Karpas-422 (cell line): ENCODE measurements at regions not wholly inside any gene's neighbourhood (a gene's known extent, or its start where the extent isn't known, plus 50 kb on each side); places are given as distances from the start of the nearest gene placed in this dataset.
A peak's percentile ranks its signal among the peaks of the same experiment; 100 is the strongest.

ENCODE experiments used
- DNase-seq: peaks from one replicate; pipeline ENCODE4 v3.0.0-alpha.2; 2015
- H2AFZ ChIP-seq: fragments of 200-600 bp; sonication (generic); 2 replicates; pipeline ENCODE4 v1.6.1; 2014; ENCODE audit warnings: antibody characterized with exemption, low read length, mixed read lengths
- H3K27ac ChIP-seq: fragments of 200-600 bp; sonication (generic); 2 replicates; pipeline ENCODE4 v1.5.1; 2014; ENCODE audit warnings: mild to moderate bottlenecking, low read length, moderate library complexity
- H3K27me3 ChIP-seq: fragments of 200-600 bp; sonication (generic); 2 replicates; pipeline ENCODE4 v1.6.1; 2014; ENCODE audit warnings: low read length, mixed read lengths
- H3K36me3 ChIP-seq: fragments of 200-600 bp; sonication (generic); 2 replicates; pipeline ENCODE4 v1.6.1; 2014; ENCODE audit warnings: low read length, mixed read lengths; ENCODE audit not compliant: insufficient read depth
- H3K4me1 ChIP-seq: fragments of 200-600 bp; sonication (generic); 2 replicates; pipeline ENCODE4 v1.6.1; 2014; ENCODE audit warnings: mild to moderate bottlenecking, low read length, mixed read lengths
- H3K4me2 ChIP-seq: fragments of 200-600 bp; sonication (generic); 2 replicates; pipeline ENCODE4 v1.6.1; 2014; ENCODE audit warnings: low read length, low read depth, mild to moderate bottlenecking; ENCODE audit not compliant: poor library complexity, severe bottlenecking
- H3K4me3 ChIP-seq: fragments of 200-600 bp; sonication (generic); 2 replicates; pipeline ENCODE4 v1.5.1; 2014; ENCODE audit warnings: mild to moderate bottlenecking, antibody characterized with exemption, low read length, mixed read lengths
- H3K79me2 ChIP-seq: fragments of 200-600 bp; sonication (generic); 2 replicates; pipeline ENCODE4 v1.6.1; 2014; ENCODE audit warnings: mild to moderate bottlenecking, low read length, mixed read lengths
- H3K9ac ChIP-seq: fragments of 200-600 bp; sonication (generic); 2 replicates; pipeline ENCODE4 v1.6.0; 2014; ENCODE audit warnings: low read length
- H3K9me2 ChIP-seq: fragments of 200-600 bp; sonication (generic), shearing (Covaris generic); replicated peaks from 2 replicates; pipeline ENCODE4 v1.6.0; 2014; ENCODE audit warnings: mild to moderate bottlenecking, low read length, moderate library complexity; ENCODE audit not compliant: insufficient read depth
- H3K9me3 ChIP-seq: fragments of 300-700, 200-600 bp; sonication (generic); 2 replicates; pipeline ENCODE4 v1.6.1; 2014; ENCODE audit warnings: low read length, mixed read lengths
- H4K20me1 ChIP-seq: fragments of 200-600 bp; sonication (generic); 2 replicates; pipeline ENCODE4 v1.6.1; 2014; ENCODE audit warnings: mild to moderate bottlenecking, antibody characterized with exemption, low read length, low read depth; ENCODE audit not compliant: insufficient read depth

GRCh38 chr7:46360811-46361210, 439.7 kb upstream of the IGFBP3 start:
- H2AFZ ChIP-seq = no peak overlapping the region
- H3K9me2 ChIP-seq = no peaks in the 10 kb centered on the region
- H3K27me3 ChIP-seq = no peaks in the 10 kb centered on the region
- H3K27ac ChIP-seq = no peak overlapping the region
- no peaks in the 10 kb centered on the region for H4K20me1 ChIP-seq
- H3K4me1 ChIP-seq = no peaks in the 10 kb centered on the region
- H3K36me3 ChIP-seq = no peaks in the 10 kb centered on the region
- H3K9ac ChIP-seq = no peak overlapping the region
- no peak overlapping the region for H3K4me2 ChIP-seq
- no peaks in the 10 kb centered on the region for H3K79me2 ChIP-seq
- H3K4me3 ChIP-seq = no peak overlapping the region
- H3K9me3 ChIP-seq = no peaks in the 10 kb centered on the region
- no peak for DNase-seq

GRCh38 chr7:46360296-46360695, 439.2 kb upstream of the IGFBP3 start:
- no peak overlapping the region for H3K4me3 ChIP-seq
- H3K9ac ChIP-seq = no peak overlapping the region
- H3K4me2 ChIP-seq = no peak overlapping the region
- no peak overlapping the region for H3K27ac ChIP-seq
- no peaks in the 10 kb centered on the region for H4K20me1 ChIP-seq
- H3K4me1 ChIP-seq = no peaks in the 10 kb centered on the region
- H3K27me3 ChIP-seq = no peaks in the 10 kb centered on the region
- no peaks in the 10 kb centered on the region for H3K9me2 ChIP-seq
- DNase-seq = no peak
- no peaks in the 10 kb centered on the region for H3K36me3 ChIP-seq
- no peaks in the 10 kb centered on the region for H3K79me2 ChIP-seq
- H2AFZ ChIP-seq = no peak overlapping the region
- no peaks in the 10 kb centered on the region for H3K9me3 ChIP-seq

- no peaks in the 10 kb centered on the region for H3K36me3 ChIP-seq
- no peaks in the 10 kb centered on the region for H3K27me3 ChIP-seq
- no peak overlapping the region for H3K27ac ChIP-seq
- no peaks in the 10 kb centered on the region for H4K20me1 ChIP-seq
- no peak overlapping the region for H3K4me3 ChIP-seq
- H3K9ac ChIP-seq = no peak overlapping the region
- H3K4me1 ChIP-seq = no peaks in the 10 kb centered on the region
- H3K79me2 ChIP-seq = no peaks in the 10 kb centered on the region
- no peaks in the 10 kb centered on the region for H3K9me2 ChIP-seq
- DNase-seq = no peak
- no peaks in the 10 kb centered on the region for H3K9me3 ChIP-seq
- H3K4me2 ChIP-seq = no peak overlapping the region
- no peak overlapping the region for H2AFZ ChIP-seq
Observed at GRCh38 chr7:46357851-46358250, 436.8 kb upstream of the IGFBP3 start.

- Histone ChIP-seq H3K79me2 (no peaks in the 10 kb centered on the region), H3K4me1 (no peaks in the 10 kb centered on the region), H3K4me3 (no peak overlapping the region), H4K20me1 (no peaks in the 10 kb centered on the region), H2AFZ (no peak overlapping the region), H3K27ac (no peak overlapping the region), H3K27me3 (no peaks in the 10 kb centered on the region), H3K36me3 (no peaks in the 10 kb centered on the region), H3K4me2 (no peak overlapping the region), H3K9me3 (no peaks in the 10 kb centered on the region), H3K9ac (no peak overlapping the region), H3K9me2 (no peaks in the 10 kb centered on the region)
- no peak for DNase-seq
Observed at GRCh38 chr7:46357290-46357689, 436.2 kb upstream of the IGFBP3 start.

- H3K9ac ChIP-seq = no peak overlapping the region
- no peaks in the 10 kb centered on the region for H3K9me3 ChIP-seq
- no peaks in the 10 kb centered on the region for H3K27me3 ChIP-seq
- no peaks in the 10 kb centered on the region for H3K79me2 ChIP-seq
- H4K20me1 ChIP-seq = no peaks in the 10 kb centered on the region
- H3K4me2 ChIP-seq = no peak overlapping the region
- H3K9me2 ChIP-seq = no peaks in the 10 kb centered on the region
- H3K36me3 ChIP-seq = no peaks in the 10 kb centered on the region
- H3K4me3 ChIP-seq = no peak overlapping the region
- no peaks in the 10 kb centered on the region for H3K4me1 ChIP-seq
- no peak overlapping the region for H2AFZ ChIP-seq
- no peak for DNase-seq
- H3K27ac ChIP-seq = no peak overlapping the region
Observed at GRCh38 chr7:46356371-46356770, 435.3 kb upstream of the IGFBP3 start.

GRCh38 chr7:46355331-46355730, 434.3 kb upstream of the IGFBP3 start:
- Histone ChIP-seq H3K9me2 (no peaks in the 10 kb centered on the region), H3K9ac (no peak overlapping the region), H2AFZ (no peak overlapping the region), H3K4me3 (no peak overlapping the region), H3K4me1 (no peaks in the 10 kb centered on the region), H3K9me3 (no peaks in the 10 kb centered on the region), H3K4me2 (no peak overlapping the region), H3K27ac (no peak overlapping the region), H4K20me1 (no peaks in the 10 kb centered on the region), H3K27me3 (no peaks in the 10 kb centered on the region), H3K79me2 (no peaks in the 10 kb centered on the region), H3K36me3 (no peaks in the 10 kb centered on the region)
- no peak for DNase-seq

GRCh38 chr7:46352004-46352954, 431.2 kb upstream of the IGFBP3 start:
- Histone ChIP-seq H3K4me2 (no peak overlapping the region), H2AFZ (no peak overlapping the region), H3K9me3 (no peaks in the 10 kb centered on the region), H3K9ac (no peak overlapping the region), H3K79me2 (no peaks in the 10 kb centered on the region), H3K4me3 (no peak overlapping the region), H3K27me3 (no peaks in the 10 kb centered on the region), H3K4me1 (no peaks in the 10 kb centered on the region), H3K9me2 (no peaks in the 10 kb centered on the region), H3K27ac (no peak overlapping the region), H4K20me1 (no peaks in the 10 kb centered on the region), H3K36me3 (no peaks in the 10 kb centered on the region)
- DNase-seq = peak; percentile 81

GRCh38 chr7:46349490-46349889, 428.4 kb upstream of the IGFBP3 start:
- Histone ChIP-seq H3K4me3 (no peak overlapping the region), H3K27me3 (no peaks in the 10 kb centered on the region)
- DNase-seq = no peak

More at GRCh38 chr7:46349490-46349889, 428.4 kb upstream of the IGFBP3 start:
- Histone ChIP-seq H4K20me1 (no peaks in the 10 kb centered on the region), H3K9me3 (no peaks in the 10 kb centered on the region), H3K27ac (no peak overlapping the region), H3K9ac (no peak overlapping the region), H2AFZ (no peak overlapping the region), H3K79me2 (no peaks in the 10 kb centered on the region), H3K4me2 (no peak overlapping the region), H3K4me1 (no peaks in the 10 kb centered on the region), H3K36me3 (no peaks in the 10 kb centered on the region), H3K9me2 (no peaks in the 10 kb centered on the region; the same call in 1 of the 2 replicates)
